H9 (cell line): ENCODE measurements at regions not wholly inside any gene's neighbourhood (a gene's known extent, or its start where the extent isn't known, plus 50 kb on each side); places are given as distances from the start of the nearest gene placed in this dataset.

ENCODE experiments used
- DNase-seq: peaks from one replicate; pipeline ENCODE4 v3.0.0-alpha.2; 2017
- H2AFZ ChIP-seq: one replicate; pipeline ENCODE4 v1.6.1; 2013; ENCODE audit warnings: mild to moderate bottlenecking, low read length, control low read depth, moderate library complexity
- H2AK5ac ChIP-seq: 2 replicates; pipeline ENCODE4 v1.6.1; 2013; ENCODE audit warnings: low read length, control low read depth, mixed read lengths; ENCODE audit not compliant: insufficient read length
- H2BK120ac ChIP-seq: one replicate; pipeline ENCODE4 v1.6.1; 2013; ENCODE audit warnings: low read depth, mild to moderate bottlenecking, low read length, control low read depth, inconsistent platforms; ENCODE audit not compliant: poor library complexity, severe bottlenecking
- H2BK12ac ChIP-seq: 2 replicates; pipeline ENCODE4 v1.6.1; 2013; ENCODE audit warnings: low read length, control low read depth, mixed read lengths, low read depth; ENCODE audit not compliant: insufficient read length
- H2BK15ac ChIP-seq: 2 replicates; pipeline ENCODE4 v1.6.1; 2013; ENCODE audit warnings: low read depth, low read length, control low read depth
- H2BK20ac ChIP-seq: one replicate; pipeline ENCODE4 v1.6.1; 2013; ENCODE audit warnings: low read depth, mild to moderate bottlenecking, low read length, control low read depth, inconsistent platforms; ENCODE audit not compliant: poor library complexity, severe bottlenecking
- H2BK5ac ChIP-seq: 2 replicates; pipeline ENCODE4 v1.6.1; 2013; ENCODE audit warnings: low read length, control low read depth, mixed read lengths; ENCODE audit not compliant: insufficient read length
- H3K14ac ChIP-seq: 2 replicates; pipeline ENCODE4 v1.6.1; 2013; ENCODE audit warnings: low read length, control low read depth; ENCODE audit not compliant: insufficient read depth
- H3K18ac ChIP-seq: 2 replicates; pipeline ENCODE4 v1.6.1; 2013; ENCODE audit warnings: low read depth, mild to moderate bottlenecking, mixed read lengths, low read length, control low read depth; ENCODE audit not compliant: insufficient read length
- H3K23ac ChIP-seq: 2 replicates; pipeline ENCODE4 v1.6.1; 2013; ENCODE audit warnings: low read length, control low read depth, mixed read lengths, low read depth; ENCODE audit not compliant: insufficient read length
- H3K23me2 ChIP-seq: 2 replicates; pipeline ENCODE4 v1.6.1; 2013; ENCODE audit warnings: low read depth, mild to moderate bottlenecking, mixed read lengths, low read length, control low read depth; ENCODE audit not compliant: insufficient read length, poor library complexity, severe bottlenecking
- H3K27ac ChIP-seq: 2 replicates; pipeline ENCODE4 v1.5.1; 2013; ENCODE audit warnings: low read length, control low read depth, mixed read lengths, low read depth; ENCODE audit not compliant: insufficient read length
- H3K27me3 ChIP-seq: 2 replicates; pipeline ENCODE4 v1.6.1; 2013; ENCODE audit warnings: low read length, control low read depth, inconsistent platforms; ENCODE audit not compliant: insufficient read depth
- H3K4ac ChIP-seq: 2 replicates; pipeline ENCODE4 v1.6.1; 2013; ENCODE audit warnings: low read depth, mild to moderate bottlenecking, control low read depth, inconsistent platforms, low read length, moderate library complexity
- H3K4me1 ChIP-seq: 2 replicates; pipeline ENCODE4 v1.6.1; 2013; ENCODE audit warnings: low read length, control low read depth, inconsistent platforms; ENCODE audit not compliant: insufficient read depth
- H3K4me2 ChIP-seq: 2 replicates; pipeline ENCODE4 v1.6.1; 2013; ENCODE audit warnings: low read length, control low read depth, mixed read lengths; ENCODE audit not compliant: insufficient read length, insufficient read depth
- H3K56ac ChIP-seq: 2 replicates; pipeline ENCODE4 v1.6.1; 2013; ENCODE audit warnings: low read depth, mild to moderate bottlenecking, mixed read lengths, low read length, control low read depth; ENCODE audit not compliant: insufficient read length
- H3K79me1 ChIP-seq: 2 replicates; pipeline ENCODE4 v1.6.1; 2013; ENCODE audit warnings: low read depth, mild to moderate bottlenecking, moderate library complexity, low read length, control low read depth, inconsistent platforms; ENCODE audit not compliant: insufficient read depth, poor library complexity, severe bottlenecking
- H3K79me2 ChIP-seq: 2 replicates; pipeline ENCODE4 v1.6.1; 2013; ENCODE audit warnings: low read length, control low read depth, inconsistent platforms; ENCODE audit not compliant: insufficient read depth
- H3K9ac ChIP-seq: 2 replicates; pipeline ENCODE4 v1.6.1; 2013; ENCODE audit warnings: low read length, control low read depth, mixed read lengths; ENCODE audit not compliant: insufficient read length; ENCODE audit errors: extremely low read depth
- H3K9me3 ChIP-seq: one replicate; pipeline ENCODE4 v1.6.1; 2013; ENCODE audit warnings: low read depth, low read length, inconsistent platforms; ENCODE audit not compliant: control insufficient read depth
- H3T11ph ChIP-seq: one replicate; pipeline ENCODE4 v1.6.1; 2013; ENCODE audit warnings: mild to moderate bottlenecking, low read length, control low read depth, inconsistent platforms
- H4K20me1 ChIP-seq: one replicate; pipeline ENCODE4 v1.6.1; 2013; ENCODE audit not compliant: control insufficient read depth, insufficient read length, insufficient read depth
- H4K5ac ChIP-seq: 2 replicates; pipeline ENCODE4 v1.6.1; 2013; ENCODE audit warnings: low read depth, mild to moderate bottlenecking, mixed read lengths, low read length, control low read depth; ENCODE audit not compliant: insufficient read length
- H4K8ac ChIP-seq: replicated peaks from 2 replicates; pipeline ENCODE4 v1.6.1; 2013; ENCODE audit warnings: low read length, control low read depth, mixed read lengths, low read depth; ENCODE audit not compliant: insufficient read length
- H4K91ac ChIP-seq: 2 replicates; pipeline ENCODE4 v1.6.1; 2013; ENCODE audit warnings: low read depth, mild to moderate bottlenecking, moderate library complexity, mixed read lengths, low read length, control low read depth; ENCODE audit not compliant: insufficient read length
- H3K27ac Mint-ChIP-seq, 3 experiments: 2 replicates in 2 of 3; 3 replicates in 1 of 3; pipeline ENCODE4 v1.8.0; 2020 to 2021; ENCODE audit warnings: mixed read lengths in 3 of 3, mild to moderate bottlenecking in 1 of 3, moderate library complexity in 1 of 3
- H3K27me3 Mint-ChIP-seq: 2 replicates; pipeline ENCODE4 v1.8.0; 2021; ENCODE audit warnings: low read depth, mild to moderate bottlenecking, moderate library complexity, mixed read lengths
- H3K36me3 Mint-ChIP-seq, 3 experiments: 2 replicates in 2 of 3; 3 replicates in 1 of 3; pipeline ENCODE4 v1.8.0; 2020 to 2021; ENCODE audit warnings: low read depth in 3 of 3, mixed read lengths in 3 of 3; ENCODE audit not compliant: insufficient read depth in 1 of 3
- H3K4me1 Mint-ChIP-seq, 2 experiments: 2 replicates each; pipeline ENCODE4 v1.8.0; 2020; ENCODE audit warnings: mixed read lengths in 2 of 2
- H3K4me3 Mint-ChIP-seq, 2 experiments: 2 replicates in 1 of 2; 3 replicates in 1 of 2; pipeline ENCODE4 v1.8.0; 2020 to 2021; ENCODE audit warnings: mild to moderate bottlenecking in 2 of 2, mixed read lengths in 2 of 2, moderate library complexity in 1 of 2
- H3K9me3 Mint-ChIP-seq, 2 experiments: 2 replicates in 1 of 2; 3 replicates in 1 of 2; pipeline ENCODE4 v1.8.0; 2020; ENCODE audit warnings: mild to moderate bottlenecking in 2 of 2, mixed read lengths in 2 of 2, moderate library complexity in 1 of 2
- WGBS: extraction: QIAGEN DNeasy Blood & Tissue Kit; methylation state at CpG from one replicate; pipeline ENCODE4 v1.1.7; 2013; ENCODE audit warnings: missing lambda C conversion rate, low lambda C conversion rate, mixed read lengths; ENCODE audit not compliant: insufficient read length; ENCODE audit errors: extremely low coverage; 5-methylcytosine and 5-hydroxymethylcytosine counted together
- TF ChIP-seq, protein P1 (sequence below): fragments of 200-600 bp; sonication (generic); conservative IDR thresholded peaks from 3 replicates; pipeline ENCODE4 v1.8.0; 2021; ENCODE audit warnings: antibody characterized with exemption, mild to moderate bottlenecking

DNA sequence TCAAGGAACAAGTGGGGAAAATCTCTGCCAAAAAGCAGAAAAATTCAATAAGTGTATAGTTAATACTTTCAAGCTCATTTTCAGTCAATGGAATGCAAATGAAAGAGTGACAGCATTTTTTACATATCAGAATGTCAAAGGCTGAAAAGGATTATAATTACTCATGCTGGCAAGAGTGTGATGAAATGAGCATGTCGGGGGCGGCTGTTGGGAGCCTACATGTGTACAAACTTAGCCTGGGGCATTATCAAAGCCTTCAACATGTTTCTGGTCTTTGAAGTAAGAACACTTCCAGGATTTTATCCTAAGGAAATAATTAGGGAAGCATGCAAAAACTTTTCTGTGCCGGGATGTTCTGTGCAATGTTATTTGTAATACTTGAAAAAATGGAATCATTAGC is 221.7 kb upstream of the LYZL1 start:
- Histone ChIP-seq H3K9ac (no peak overlapping the region), H3K23me2 (no peaks in the 10 kb centered on the region), H3K79me2 (no peaks in the 10 kb centered on the region), H3K56ac (no peak overlapping the region), H4K5ac (no peak overlapping the region), H2AK5ac (no peak overlapping the region), H2BK120ac (no peak overlapping the region), H3K4ac (no peak overlapping the region), H3K79me1 (no peaks in the 10 kb centered on the region), H2AFZ (no peak overlapping the region), H3K27me3 (no peaks in the 10 kb centered on the region), H3T11ph (no peak overlapping the region), H3K27ac (no peak overlapping the region), H4K20me1 (no peaks in the 10 kb centered on the region), H2BK12ac (no peak overlapping the region), H3K4me1 (0 out of 2 replicates have a peak, but pooled peaks cover 7% of the 10 kb centered on the region), H3K14ac (no peak overlapping the region), H3K4me2 (no peak overlapping the region), H2BK15ac (no peak overlapping the region), H4K8ac (no peak overlapping the region), H4K91ac (no peak overlapping the region), H2BK5ac (no peak overlapping the region), H3K18ac (no peak overlapping the region), H3K23ac (no peak overlapping the region), H2BK20ac (no peak overlapping the region), H3K9me3 (no peaks in the 10 kb centered on the region)
- H3K27me3 Mint-ChIP-seq, result no peaks in the 10 kb centered on the region
- H3K9me3 Mint-ChIP-seq, result no peaks in the 10 kb centered on the region
- H3K27ac Mint-ChIP-seq, result no peak overlapping the region
- peaks cover 20 to 35% of the 10 kb centered on the region in 2 experiments for H3K4me1 Mint-ChIP-seq
- H3K36me3 Mint-ChIP-seq, result no peaks in the 10 kb centered on the region
- no peak for DNase-seq
- no peak overlapping the region for H3K4me3 Mint-ChIP-seq
- WGBS, result no CpG with 5 or more reads among the region's 3 CpGs
- TF ChIP-seq, protein P1, sequence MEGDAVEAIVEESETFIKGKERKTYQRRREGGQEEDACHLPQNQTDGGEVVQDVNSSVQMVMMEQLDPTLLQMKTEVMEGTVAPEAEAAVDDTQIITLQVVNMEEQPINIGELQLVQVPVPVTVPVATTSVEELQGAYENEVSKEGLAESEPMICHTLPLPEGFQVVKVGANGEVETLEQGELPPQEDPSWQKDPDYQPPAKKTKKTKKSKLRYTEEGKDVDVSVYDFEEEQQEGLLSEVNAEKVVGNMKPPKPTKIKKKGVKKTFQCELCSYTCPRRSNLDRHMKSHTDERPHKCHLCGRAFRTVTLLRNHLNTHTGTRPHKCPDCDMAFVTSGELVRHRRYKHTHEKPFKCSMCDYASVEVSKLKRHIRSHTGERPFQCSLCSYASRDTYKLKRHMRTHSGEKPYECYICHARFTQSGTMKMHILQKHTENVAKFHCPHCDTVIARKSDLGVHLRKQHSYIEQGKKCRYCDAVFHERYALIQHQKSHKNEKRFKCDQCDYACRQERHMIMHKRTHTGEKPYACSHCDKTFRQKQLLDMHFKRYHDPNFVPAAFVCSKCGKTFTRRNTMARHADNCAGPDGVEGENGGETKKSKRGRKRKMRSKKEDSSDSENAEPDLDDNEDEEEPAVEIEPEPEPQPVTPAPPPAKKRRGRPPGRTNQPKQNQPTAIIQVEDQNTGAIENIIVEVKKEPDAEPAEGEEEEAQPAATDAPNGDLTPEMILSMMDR, result no peak
